ENCODE measurements at regions not wholly inside any gene's neighbourhood (a gene's known extent, or its start where the extent isn't known, plus 50 kb on each side); places are given as distances from the start of the nearest gene placed in this dataset.
"Not testable (repeated sequence)": the region's sequence is repeated elsewhere in the genome, so short reads cannot be mapped to it uniquely, and the experiment has no call there.

DNA sequence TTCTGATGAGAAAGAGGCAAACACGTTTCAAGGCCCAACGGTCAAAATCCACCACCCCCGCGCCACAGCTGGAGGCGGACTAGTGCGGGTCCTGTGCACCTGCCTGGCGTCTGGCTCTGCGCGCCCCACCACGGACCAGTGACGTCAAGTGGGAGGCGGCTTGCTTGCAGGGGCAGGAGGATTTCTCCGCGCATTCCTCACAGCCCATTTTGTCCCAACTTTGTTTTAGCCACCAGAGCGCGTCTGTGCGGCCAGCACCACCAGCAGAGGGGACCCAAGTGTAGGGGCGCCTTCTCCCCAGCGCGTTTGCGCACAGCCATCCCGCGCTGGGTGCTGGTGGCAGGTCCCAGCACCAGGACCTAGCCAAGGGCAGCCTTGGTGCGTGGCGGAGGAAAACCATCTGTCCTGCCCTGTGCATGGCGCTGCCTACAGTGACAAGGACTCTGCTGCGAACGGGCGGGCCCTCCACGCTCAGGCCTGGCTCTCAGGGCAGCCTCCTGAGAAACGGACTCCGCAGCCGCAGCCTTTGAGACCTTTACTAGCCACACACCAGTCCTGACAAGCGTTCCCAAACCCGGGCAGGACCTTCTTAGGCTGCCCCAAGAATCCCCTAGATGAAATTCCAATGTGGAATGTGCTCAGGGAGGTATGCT lies 194.8 kb upstream of the EXOC2 start:
- no peaks in the 10 kb centered on the region for H3K36me3 ChIP-seq
- no peaks in the 10 kb centered on the region for H3K9me3 ChIP-seq
- H3K4me1 ChIP-seq, result no peaks in the 10 kb centered on the region
- DNase-seq (no peak), ATAC-seq (no peak)
- intact Hi-C loops (cut with DNase I), result no loop called here
- TF ChIP-seq, protein P1, sequence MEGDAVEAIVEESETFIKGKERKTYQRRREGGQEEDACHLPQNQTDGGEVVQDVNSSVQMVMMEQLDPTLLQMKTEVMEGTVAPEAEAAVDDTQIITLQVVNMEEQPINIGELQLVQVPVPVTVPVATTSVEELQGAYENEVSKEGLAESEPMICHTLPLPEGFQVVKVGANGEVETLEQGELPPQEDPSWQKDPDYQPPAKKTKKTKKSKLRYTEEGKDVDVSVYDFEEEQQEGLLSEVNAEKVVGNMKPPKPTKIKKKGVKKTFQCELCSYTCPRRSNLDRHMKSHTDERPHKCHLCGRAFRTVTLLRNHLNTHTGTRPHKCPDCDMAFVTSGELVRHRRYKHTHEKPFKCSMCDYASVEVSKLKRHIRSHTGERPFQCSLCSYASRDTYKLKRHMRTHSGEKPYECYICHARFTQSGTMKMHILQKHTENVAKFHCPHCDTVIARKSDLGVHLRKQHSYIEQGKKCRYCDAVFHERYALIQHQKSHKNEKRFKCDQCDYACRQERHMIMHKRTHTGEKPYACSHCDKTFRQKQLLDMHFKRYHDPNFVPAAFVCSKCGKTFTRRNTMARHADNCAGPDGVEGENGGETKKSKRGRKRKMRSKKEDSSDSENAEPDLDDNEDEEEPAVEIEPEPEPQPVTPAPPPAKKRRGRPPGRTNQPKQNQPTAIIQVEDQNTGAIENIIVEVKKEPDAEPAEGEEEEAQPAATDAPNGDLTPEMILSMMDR (IDR thresholded peaks at IDR 0.05), result no peak
- TF ChIP-seq POLR2A (IDR thresholded peaks at IDR 0.05), result no peak
- no peak overlapping the region for H3K27ac ChIP-seq
- H3K4me3 ChIP-seq, result no peak overlapping the region
- no peaks in the 10 kb centered on the region for H3K27me3 ChIP-seq
- 86% methylated on average over 7 of the region's 35 CpGs for WGBS (ENCODE audit: insufficient coverage, low coverage, low lambda C conversion rate, missing lambda C conversion rate)

DNA sequence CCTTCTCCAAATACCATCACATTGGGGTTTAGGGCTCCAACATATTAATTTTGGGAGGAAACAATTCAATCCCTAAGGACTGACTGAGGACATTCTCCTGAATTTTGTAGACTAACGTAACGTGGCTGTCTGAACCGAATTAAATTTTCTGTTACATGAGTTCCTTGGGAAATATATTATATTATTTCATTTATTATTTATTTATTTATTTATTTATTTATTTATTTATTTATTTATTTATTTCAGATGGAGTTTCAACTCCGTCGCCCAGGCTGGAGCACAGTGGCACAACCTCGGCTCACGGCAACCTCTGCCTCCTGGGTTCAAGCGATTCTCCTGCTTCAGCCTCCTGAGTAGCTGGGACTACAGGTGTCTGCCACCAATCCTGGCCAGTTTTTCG lies 193.2 kb upstream of the EXOC2 start:
- intact Hi-C loops (cut with DNase I); ATAC-seq; H3K27ac ChIP-seq: not testable (repeated sequence)

DNA sequence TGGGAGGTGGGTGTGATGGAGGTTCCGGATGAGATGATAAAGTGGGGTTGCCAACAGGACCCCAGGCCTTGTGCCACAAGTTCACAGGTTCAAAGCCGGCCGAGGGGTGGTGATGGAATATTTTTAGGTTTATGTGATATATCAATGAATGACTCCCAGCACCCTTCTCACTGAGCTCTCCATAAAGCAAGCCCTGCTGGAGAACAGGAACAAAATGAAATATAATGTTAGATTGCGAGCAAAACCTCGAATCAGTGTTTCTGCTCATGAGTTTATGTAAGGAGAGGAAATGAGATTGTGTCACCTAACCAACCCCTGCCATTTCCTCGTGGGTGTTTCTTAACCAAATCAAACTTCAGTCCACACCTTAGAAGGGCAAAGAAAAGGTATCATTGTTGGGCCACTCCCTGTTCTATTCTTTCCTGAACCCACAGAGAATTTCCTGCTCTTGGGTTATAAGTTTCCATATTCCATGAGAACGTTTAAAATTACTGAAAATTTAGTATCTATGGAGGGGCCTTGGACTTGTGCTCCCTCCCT lies 192.2 kb upstream of the EXOC2 start:
- Histone ChIP-seq H3K27me3 (no peaks in the 10 kb centered on the region), H3K4me1 (no peaks in the 10 kb centered on the region), H3K27ac (no peak overlapping the region), H3K4me3 (no peak overlapping the region), H3K36me3 (no peaks in the 10 kb centered on the region), H3K9me3 (no peaks in the 10 kb centered on the region)
- no peak for DNase-seq
- ATAC-seq, result no peak
- 49% methylated on average over 7 of the region's 7 CpGs for WGBS (ENCODE audit: insufficient coverage, low coverage, low lambda C conversion rate, missing lambda C conversion rate)
- no peak for TF ChIP-seq POLR2A (IDR thresholded peaks at IDR 0.05)
- TF ChIP-seq, protein P1 (IDR thresholded peaks at IDR 0.05), result no peak
- intact Hi-C loops (cut with DNase I), result no loop called here

More for the DNA sequence above, 193.2 kb upstream of the EXOC2 start:
- H3K36me3 ChIP-seq, H3K4me3 ChIP-seq, H3K9me3 ChIP-seq, H3K4me1 ChIP-seq, H3K27me3 ChIP-seq, DNase-seq: not testable (repeated sequence)
- 85% methylated on average over 4 of the region's 9 CpGs for WGBS (ENCODE audit: insufficient coverage, low coverage, low lambda C conversion rate, missing lambda C conversion rate)

DNA sequence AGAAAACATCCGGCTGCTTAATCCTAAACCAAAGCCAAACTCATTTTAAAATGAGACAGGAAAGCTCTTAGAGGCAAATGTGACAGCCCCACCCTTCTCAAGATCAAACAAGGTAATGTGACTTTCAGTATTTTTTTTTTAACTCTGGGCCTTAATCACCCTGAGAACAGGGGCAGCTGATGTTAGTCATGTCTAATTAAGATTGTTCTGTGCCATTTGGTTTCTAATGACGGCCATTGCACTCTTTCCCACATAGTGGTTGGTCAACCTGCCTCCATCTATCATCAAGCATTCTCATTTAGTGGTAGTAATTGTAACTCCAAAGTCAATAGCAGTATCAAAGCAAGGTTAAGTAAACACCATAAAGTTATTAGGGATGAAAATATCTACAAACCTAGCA lies 191.6 kb upstream of the EXOC2 start:
- no peaks in the 10 kb centered on the region for H3K36me3 ChIP-seq
- no peak overlapping the region for H3K27ac ChIP-seq
- 82% methylated on average over 2 of the region's 2 CpGs for WGBS (ENCODE audit: insufficient coverage, low coverage, low lambda C conversion rate, missing lambda C conversion rate)
- no peaks in the 10 kb centered on the region for H3K9me3 ChIP-seq
- H3K4me3 ChIP-seq, result no peak overlapping the region
- no peaks in the 10 kb centered on the region for H3K27me3 ChIP-seq
- DNase-seq (no peak), ATAC-seq (no peak)
- H3K4me1 ChIP-seq, result no peaks in the 10 kb centered on the region
- intact Hi-C loops (cut with DNase I), result no loop called here
- TF ChIP-seq, protein P1 (IDR thresholded peaks at IDR 0.05), result no peak
- no peak for TF ChIP-seq POLR2A (IDR thresholded peaks at IDR 0.05)

DNA sequence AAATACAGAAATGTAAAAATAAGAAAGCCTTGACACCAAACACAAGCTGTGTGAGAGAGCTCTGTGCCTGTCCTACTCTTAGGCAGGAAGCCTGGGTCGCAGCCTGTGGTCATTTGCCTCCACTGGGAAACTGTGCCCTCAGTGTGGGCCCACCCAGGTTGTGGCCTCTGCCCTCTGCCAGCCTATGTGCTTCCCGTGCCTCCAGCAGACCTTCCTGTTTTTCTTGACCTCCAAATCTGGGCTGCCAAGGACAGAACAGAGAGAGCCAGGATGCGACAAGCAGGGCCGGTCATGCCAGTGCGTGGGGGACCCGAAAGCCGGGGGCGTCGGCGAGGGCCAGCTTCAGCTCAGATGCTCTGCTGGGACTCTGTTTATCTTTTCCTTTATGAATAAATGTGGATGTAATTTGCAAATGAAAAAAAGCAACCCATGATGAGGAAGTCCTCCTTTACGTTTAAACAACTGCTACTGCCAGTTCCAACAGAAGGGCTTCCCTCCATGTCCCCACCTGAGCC lies 189.2 kb upstream of the EXOC2 start:
- no peaks in the 10 kb centered on the region for H3K4me1 ChIP-seq

More for the DNA sequence above, 189.2 kb upstream of the EXOC2 start:
- DNase-seq, result no peak
- no peak overlapping the region for H3K27ac ChIP-seq
- H3K36me3 ChIP-seq, result no peaks in the 10 kb centered on the region
- H3K4me3 ChIP-seq, result no peak overlapping the region
- H3K27me3 ChIP-seq, result no peaks in the 10 kb centered on the region
- no peaks in the 10 kb centered on the region for H3K9me3 ChIP-seq
- WGBS (ENCODE audit: insufficient coverage, low coverage, low lambda C conversion rate, missing lambda C conversion rate), result 70% methylated on average over 8 of the region's 11 CpGs
- peak in 1 of 4 donors; percentile 11 for ATAC-seq
- TF ChIP-seq, protein P1 (IDR thresholded peaks at IDR 0.05), result no peak
- TF ChIP-seq POLR2A (IDR thresholded peaks at IDR 0.05), result no peak
- intact Hi-C loops (cut with DNase I), result no loop called here
